GM12864 (cell line): ENCODE measurements at regions not wholly inside any gene's neighbourhood (a gene's known extent, or its start where the extent isn't known, plus 50 kb on each side); places are given as distances from the start of the nearest gene placed in this dataset.
"Not testable (repeated sequence)": the region's sequence is repeated elsewhere in the genome, so short reads cannot be mapped to it uniquely, and the experiment has no call there.

Source experiments
- DNase-seq: peaks from one replicate; pipeline ENCODE4 v3.0.0-alpha.2; 2011; ENCODE audit warnings: low read depth
- H3K4me3 ChIP-seq: 2 replicates; pipeline ENCODE4 v1.5.1; 2011; ENCODE audit warnings: mild to moderate bottlenecking, low read depth, low read length, control low read depth
- CTCF ChIP-seq: IDR thresholded peaks from 2 replicates; pipeline ENCODE4 v1.5.1; 2011; ENCODE audit warnings: low read depth, mild to moderate bottlenecking, moderate library complexity, low read length, control low read depth, inconsistent platforms; ENCODE audit errors: missing control alignments

- no peak for DNase-seq
- no peak for TF ChIP-seq CTCF
- no peak overlapping the region for H3K4me3 ChIP-seq
These were observed 319.3 kb upstream of the ZNF608 start for GRCh38 chr5:125065741-125066140.

GRCh38 chr5:125070961-125071360 is 324.5 kb upstream of the ZNF608 start:
- no peak overlapping the region for H3K4me3 ChIP-seq
- no peak for TF ChIP-seq CTCF
- DNase-seq, result no peak

- no peak for TF ChIP-seq CTCF
- no peak for DNase-seq
- no peak overlapping the region for H3K4me3 ChIP-seq
These were observed 326.7 kb upstream of the ZNF608 start for GRCh38 chr5:125073090-125073489.

GRCh38 chr5:125075567-125075966 is 329.1 kb upstream of the ZNF608 start:
- no peak overlapping the region for H3K4me3 ChIP-seq

GRCh38 chr5:125079028-125079427 is 332.6 kb upstream of the ZNF608 start:
- DNase-seq, H3K4me3 ChIP-seq: not testable (repeated sequence)

More at GRCh38 chr5:125075567-125075966, 329.1 kb upstream of the ZNF608 start:
- TF ChIP-seq CTCF, result no peak
- no peak for DNase-seq

- TF ChIP-seq CTCF, result no peak
- H3K4me3 ChIP-seq, result no peak overlapping the region
- DNase-seq, result no peak
These were observed 334.7 kb upstream of the ZNF608 start for GRCh38 chr5:125081101-125081500.

- TF ChIP-seq CTCF, result no peak
- no peak for DNase-seq
- H3K4me3 ChIP-seq, result no peak overlapping the region
These were observed 337.5 kb upstream of the ZNF608 start for GRCh38 chr5:125083981-125084380.
